Rectal smooth muscle tissue (tissue), 1 donor: ENCODE measurements at regions not wholly inside any gene's neighbourhood (a gene's known extent, or its start where the extent isn't known, plus 50 kb on each side); places are given as distances from the start of the nearest gene placed in this dataset.

Experiments
- H3K27ac ChIP-seq: one replicate; pipeline ENCODE4 v1.7.0; 2013; ENCODE audit warnings: low read depth, low read length, inconsistent platforms
- H3K27me3 ChIP-seq: one replicate; pipeline ENCODE4 v1.7.0; 2013; ENCODE audit warnings: low read length; ENCODE audit not compliant: control insufficient read depth, insufficient read depth
- H3K36me3 ChIP-seq: one replicate; pipeline ENCODE4 v1.7.0; 2013; ENCODE audit warnings: low read length; ENCODE audit not compliant: control insufficient read depth, insufficient read depth
- H3K4me1 ChIP-seq: one replicate; pipeline ENCODE4 v1.7.0; 2013; ENCODE audit warnings: low read length; ENCODE audit not compliant: control insufficient read depth, insufficient read depth
- H3K4me3 ChIP-seq: one replicate; pipeline ENCODE4 v1.7.0; 2013; ENCODE audit warnings: low read length
- H3K9ac ChIP-seq: one replicate; pipeline ENCODE4 v1.7.0; 2013; ENCODE audit warnings: low read length

DNA sequence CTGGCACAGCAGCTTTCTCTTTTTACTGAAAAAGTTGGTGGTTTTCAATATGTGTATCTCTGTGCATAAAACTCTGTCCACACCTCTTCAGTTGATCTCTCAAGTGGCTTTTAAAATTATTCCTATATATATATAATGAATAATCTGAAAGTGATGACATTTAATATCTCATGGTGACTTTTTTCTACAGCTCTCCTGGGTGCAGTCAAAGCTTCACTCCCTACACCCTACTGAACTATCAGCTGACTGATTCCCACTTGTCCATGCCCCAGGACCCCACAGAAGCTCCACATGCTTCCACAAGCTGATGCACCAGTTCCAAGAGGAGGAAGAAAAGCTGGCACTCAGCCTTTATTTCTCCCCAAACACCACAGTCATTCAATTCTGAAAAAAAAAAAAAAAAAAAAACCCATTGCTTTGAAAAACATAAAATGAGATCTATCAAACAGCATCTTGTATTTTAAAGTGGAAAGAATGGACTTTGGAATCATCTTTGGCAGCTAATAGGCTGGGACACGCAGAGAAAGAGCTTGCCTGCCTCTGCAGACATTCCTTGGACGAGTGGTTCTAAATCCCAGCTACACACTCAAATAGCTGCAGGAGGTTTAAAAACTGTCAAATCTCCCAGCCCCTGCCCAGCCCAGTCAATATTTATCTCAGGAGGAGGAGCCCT is 75.3 kb upstream of the GDF10 start:
- no peaks in the 10 kb centered on the region for H3K27me3 ChIP-seq
- H3K9ac ChIP-seq, result no peak overlapping the region
- H3K36me3 ChIP-seq, result no peaks in the 10 kb centered on the region
- H3K4me3 ChIP-seq, result no peak overlapping the region
- no peaks in the 10 kb centered on the region for H3K4me1 ChIP-seq
- H3K27ac ChIP-seq, result no peak overlapping the region

DNA sequence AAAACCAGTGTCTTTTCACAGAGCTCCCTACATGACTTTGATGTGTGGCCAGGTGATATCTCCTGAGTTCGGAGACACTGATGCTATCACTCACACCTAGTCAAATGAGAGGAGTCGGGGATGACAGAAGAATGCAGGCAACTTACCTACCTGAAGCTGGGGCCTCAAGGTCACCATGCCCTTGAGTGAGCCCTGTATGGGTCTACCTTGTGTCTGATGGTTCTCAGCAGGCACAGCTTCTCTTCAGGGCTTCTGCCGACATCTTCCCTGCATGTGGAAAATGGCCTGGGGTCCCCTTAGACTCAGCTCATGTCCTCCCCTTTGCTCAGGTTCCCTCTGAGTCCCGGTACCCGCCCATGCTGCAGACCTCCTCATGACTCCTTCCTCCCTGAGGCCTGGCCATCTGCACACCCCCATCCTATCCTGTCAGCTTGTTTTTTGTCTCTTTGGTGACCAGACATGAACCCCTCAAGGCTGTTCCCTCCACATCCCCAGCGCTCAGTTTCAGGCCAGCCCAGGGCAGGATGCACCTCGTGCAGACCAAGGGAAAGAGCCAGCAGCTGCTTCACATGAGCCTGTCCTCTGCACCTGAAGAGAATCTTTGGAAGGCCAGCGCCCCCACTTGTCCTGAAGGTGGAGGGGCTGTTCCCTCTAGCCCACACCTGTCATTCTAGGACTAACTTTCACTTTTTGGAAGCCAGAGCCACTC is 74.6 kb upstream of the GDF10 start:
- H3K27me3 ChIP-seq, result no peaks in the 10 kb centered on the region
- no peak overlapping the region for H3K27ac ChIP-seq
- no peaks in the 10 kb centered on the region for H3K36me3 ChIP-seq
- H3K4me3 ChIP-seq, result no peak overlapping the region
- no peak overlapping the region for H3K9ac ChIP-seq
- H3K4me1 ChIP-seq, result no peaks in the 10 kb centered on the region

GRCh38 chr10:47225928-47226645 is 73.9 kb upstream of the GDF10 start:
- Histone ChIP-seq H3K4me1 (no peaks in the 10 kb centered on the region), H3K27me3 (no peaks in the 10 kb centered on the region), H3K4me3 (no peak overlapping the region), H3K27ac (no peak overlapping the region), H3K9ac (no peak overlapping the region), H3K36me3 (no peaks in the 10 kb centered on the region)

- no peak overlapping the region for H3K27ac ChIP-seq
- no peaks in the 10 kb centered on the region for H3K4me1 ChIP-seq
- no peaks in the 10 kb centered on the region for H3K27me3 ChIP-seq
- no peak overlapping the region for H3K9ac ChIP-seq
- no peaks in the 10 kb centered on the region for H3K36me3 ChIP-seq
- no peak overlapping the region for H3K4me3 ChIP-seq
These were observed 69.5 kb upstream of the GDF10 start for GRCh38 chr10:47230482-47230881.

DNA sequence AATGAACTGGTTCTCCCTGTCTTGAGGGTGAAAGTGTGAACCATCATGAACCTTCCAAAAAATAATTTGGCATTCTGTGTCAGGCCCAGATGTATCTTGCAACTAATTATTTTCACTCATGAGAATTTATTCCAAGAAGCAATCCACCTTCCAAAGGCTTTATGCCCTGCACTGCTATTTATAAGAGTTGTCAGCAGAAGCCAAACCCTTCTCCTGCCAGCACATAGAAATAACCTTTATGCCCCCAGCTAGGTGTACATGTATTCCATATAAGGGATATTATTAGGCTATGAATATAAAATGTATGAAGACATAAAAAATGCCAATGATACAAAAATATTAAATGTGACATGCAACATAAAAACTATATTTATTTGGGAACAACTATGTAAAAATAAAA is 69.0 kb upstream of the GDF10 start:
- Histone ChIP-seq H3K4me3 (no peak overlapping the region), H3K9ac (no peak overlapping the region), H3K27ac (no peak overlapping the region), H3K4me1 (no peaks in the 10 kb centered on the region), H3K27me3 (no peaks in the 10 kb centered on the region), H3K36me3 (no peaks in the 10 kb centered on the region)

GRCh38 chr10:47231414-47231813 is 68.6 kb upstream of the GDF10 start:
- H3K36me3 ChIP-seq, result no peaks in the 10 kb centered on the region
- no peak overlapping the region for H3K27ac ChIP-seq
- H3K4me1 ChIP-seq, result no peaks in the 10 kb centered on the region
- H3K4me3 ChIP-seq, result no peak overlapping the region
- H3K27me3 ChIP-seq, result no peaks in the 10 kb centered on the region
- no peak overlapping the region for H3K9ac ChIP-seq

GRCh38 chr10:47233631-47234030 is 66.4 kb upstream of the GDF10 start:
- Histone ChIP-seq H3K27me3 (no peaks in the 10 kb centered on the region), H3K4me3 (no peak overlapping the region), H3K4me1 (no peaks in the 10 kb centered on the region), H3K36me3 (no peaks in the 10 kb centered on the region), H3K9ac (no peak overlapping the region), H3K27ac (no peak overlapping the region)

- H3K36me3 ChIP-seq, result no peaks in the 10 kb centered on the region
- no peak overlapping the region for H3K4me3 ChIP-seq
- no peak overlapping the region for H3K9ac ChIP-seq
- no peak overlapping the region for H3K27ac ChIP-seq
- no peaks in the 10 kb centered on the region for H3K27me3 ChIP-seq
- H3K4me1 ChIP-seq, result no peaks in the 10 kb centered on the region
These were observed 64.5 kb upstream of the GDF10 start for GRCh38 chr10:47235484-47235883.

- Histone ChIP-seq H3K4me3 (no peak overlapping the region), H3K4me1 (no peaks in the 10 kb centered on the region), H3K36me3 (no peaks in the 10 kb centered on the region), H3K27ac (no peak overlapping the region), H3K9ac (no peak overlapping the region), H3K27me3 (no peaks in the 10 kb centered on the region)
These were observed 62.4 kb upstream of the GDF10 start for GRCh38 chr10:47237316-47238260.

- Histone ChIP-seq H3K27ac (no peak overlapping the region), H3K4me1 (no peaks in the 10 kb centered on the region), H3K9ac (no peak overlapping the region), H3K27me3 (no peaks in the 10 kb centered on the region), H3K36me3 (no peaks in the 10 kb centered on the region), H3K4me3 (no peak overlapping the region)
These were observed 61.5 kb upstream of the GDF10 start for GRCh38 chr10:47238331-47239095.

GRCh38 chr10:47239211-47239610 is 60.8 kb upstream of the GDF10 start:
- no peak overlapping the region for H3K4me3 ChIP-seq
- H3K27ac ChIP-seq, result no peak overlapping the region
- H3K27me3 ChIP-seq, result no peaks in the 10 kb centered on the region
- H3K36me3 ChIP-seq, result no peaks in the 10 kb centered on the region
- no peak overlapping the region for H3K9ac ChIP-seq
- no peaks in the 10 kb centered on the region for H3K4me1 ChIP-seq
